ENCODE measurements at regions not wholly inside any gene's neighbourhood (a gene's known extent, or its start where the extent isn't known, plus 50 kb on each side); places are given as distances from the start of the nearest gene placed in this dataset.

- TF ChIP-seq, protein P1, sequence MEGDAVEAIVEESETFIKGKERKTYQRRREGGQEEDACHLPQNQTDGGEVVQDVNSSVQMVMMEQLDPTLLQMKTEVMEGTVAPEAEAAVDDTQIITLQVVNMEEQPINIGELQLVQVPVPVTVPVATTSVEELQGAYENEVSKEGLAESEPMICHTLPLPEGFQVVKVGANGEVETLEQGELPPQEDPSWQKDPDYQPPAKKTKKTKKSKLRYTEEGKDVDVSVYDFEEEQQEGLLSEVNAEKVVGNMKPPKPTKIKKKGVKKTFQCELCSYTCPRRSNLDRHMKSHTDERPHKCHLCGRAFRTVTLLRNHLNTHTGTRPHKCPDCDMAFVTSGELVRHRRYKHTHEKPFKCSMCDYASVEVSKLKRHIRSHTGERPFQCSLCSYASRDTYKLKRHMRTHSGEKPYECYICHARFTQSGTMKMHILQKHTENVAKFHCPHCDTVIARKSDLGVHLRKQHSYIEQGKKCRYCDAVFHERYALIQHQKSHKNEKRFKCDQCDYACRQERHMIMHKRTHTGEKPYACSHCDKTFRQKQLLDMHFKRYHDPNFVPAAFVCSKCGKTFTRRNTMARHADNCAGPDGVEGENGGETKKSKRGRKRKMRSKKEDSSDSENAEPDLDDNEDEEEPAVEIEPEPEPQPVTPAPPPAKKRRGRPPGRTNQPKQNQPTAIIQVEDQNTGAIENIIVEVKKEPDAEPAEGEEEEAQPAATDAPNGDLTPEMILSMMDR (IDR thresholded peaks at IDR 0.05; ENCODE audit: insufficient read depth, low read length): no peak
- TF ChIP-seq REST (IDR thresholded peaks at IDR 0.05; ENCODE audit: insufficient replicate concordance, low read depth) (no peak), GABPA (IDR thresholded peaks at IDR 0.05; ENCODE audit: low read depth) (no peak), POLR2AphosphoS5 (IDR thresholded peaks at IDR 0.05; ENCODE audit: low read depth) (no peak)
These were observed 356.7 kb upstream of the UMPS start for GRCh38 chr3:124373524-124373923.
